HG03025 (cell line): ENCODE measurements at regions not wholly inside any gene's neighbourhood (a gene's known extent, or its start where the extent isn't known, plus 50 kb on each side); places are given as distances from the start of the nearest gene placed in this dataset.

Source experiments
- ATAC-seq: cut with Tn5 transposase; IDR thresholded peaks from one replicate; pipeline ENCODE4 v1.9.1; 2021; ENCODE audit warnings: mild to moderate bottlenecking, moderate library complexity; ENCODE audit not compliant: unreplicated experiment, low FRiP score

DNA sequence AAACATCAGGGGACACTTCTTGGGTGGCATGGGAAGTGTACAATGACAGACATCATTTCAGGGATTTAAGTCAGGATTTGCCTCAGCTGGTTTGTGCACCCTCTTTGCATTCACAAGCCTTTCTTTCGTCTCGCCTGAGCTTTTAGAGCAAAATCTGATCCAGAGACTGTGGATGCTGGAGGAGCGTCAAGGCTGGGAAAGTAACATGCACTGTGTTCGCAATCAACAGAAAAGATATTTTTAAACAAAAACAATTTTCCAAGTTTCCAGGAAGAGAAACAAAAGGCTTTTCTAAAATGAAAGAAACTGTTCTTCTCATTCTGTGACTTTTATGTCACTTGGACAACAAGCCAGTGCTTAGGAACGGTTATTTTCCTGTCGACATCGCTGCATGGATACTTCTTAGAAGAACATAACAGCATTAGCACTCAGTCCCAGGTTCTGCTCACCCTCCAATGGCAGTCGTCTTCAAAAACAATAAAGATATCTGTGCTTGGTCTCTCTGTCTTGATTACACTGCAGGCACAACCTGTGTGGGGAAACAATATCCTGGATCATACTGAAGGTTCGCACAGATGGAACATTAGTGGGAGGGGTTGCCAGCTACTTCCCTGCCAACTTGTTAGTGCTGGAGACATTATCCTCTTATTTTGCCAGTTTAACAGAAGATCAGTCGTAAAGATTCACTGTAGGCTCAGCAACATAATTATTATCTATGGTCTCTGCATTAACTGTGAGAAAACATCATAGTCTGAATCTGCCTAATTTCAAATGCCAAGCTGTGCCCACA lies 403.3 kb upstream of the ATP2B1 start:
- no peak for ATAC-seq

- ATAC-seq: no peak
Measured at GRCh38 chr12:90106568-90106967, 397.9 kb upstream of the ATP2B1 start.

GRCh38 chr12:90102957-90103652 lies 394.5 kb upstream of the ATP2B1 start:
- ATAC-seq: peak; percentile 74

GRCh38 chr12:90100579-90100978 lies 391.9 kb upstream of the ATP2B1 start:
- no peak for ATAC-seq

DNA sequence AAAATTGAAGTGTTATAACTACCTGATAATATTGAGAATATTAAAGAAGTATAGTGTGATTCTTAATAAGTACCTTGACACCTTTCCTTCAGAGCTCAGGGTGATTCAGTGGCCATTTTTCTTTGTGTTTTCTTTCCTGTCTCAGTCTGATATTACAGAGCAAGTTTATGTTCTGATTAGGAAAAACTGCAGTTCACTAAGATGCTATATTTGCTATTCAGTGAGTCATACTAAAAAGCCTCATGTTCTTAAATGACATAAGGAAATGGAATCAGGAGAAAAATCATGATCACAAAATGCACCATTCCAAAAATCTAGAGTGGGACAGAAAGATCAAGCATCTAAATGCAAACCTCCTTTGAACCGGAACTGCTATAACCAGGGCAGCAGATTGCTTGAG lies 390.6 kb upstream of the ATP2B1 start:
- ATAC-seq: no peak

- no peak for ATAC-seq
Measured at GRCh38 chr12:90098132-90098779, 389.6 kb upstream of the ATP2B1 start.

DNA sequence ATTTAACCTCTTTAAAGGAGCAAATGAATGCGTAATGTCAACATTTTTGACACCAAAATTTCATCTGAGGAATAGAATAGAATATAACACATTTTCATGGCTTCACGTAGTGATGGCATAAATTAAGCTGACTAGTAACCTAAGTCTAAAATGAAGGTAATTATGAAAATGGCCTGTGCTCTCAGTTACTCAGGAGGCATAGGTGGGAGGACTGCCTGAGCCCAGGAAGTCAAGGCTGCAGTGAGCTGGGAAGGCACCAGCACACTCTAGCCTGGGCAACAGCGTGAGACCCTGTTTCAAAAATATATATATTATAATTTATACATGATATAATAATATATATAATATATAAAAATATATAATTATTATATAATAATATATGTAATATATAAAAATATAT lies 383.2 kb upstream of the ATP2B1 start:
- no peak for ATAC-seq

GRCh38 chr12:90090929-90091651 lies 382.5 kb upstream of the ATP2B1 start:
- no peak for ATAC-seq

DNA sequence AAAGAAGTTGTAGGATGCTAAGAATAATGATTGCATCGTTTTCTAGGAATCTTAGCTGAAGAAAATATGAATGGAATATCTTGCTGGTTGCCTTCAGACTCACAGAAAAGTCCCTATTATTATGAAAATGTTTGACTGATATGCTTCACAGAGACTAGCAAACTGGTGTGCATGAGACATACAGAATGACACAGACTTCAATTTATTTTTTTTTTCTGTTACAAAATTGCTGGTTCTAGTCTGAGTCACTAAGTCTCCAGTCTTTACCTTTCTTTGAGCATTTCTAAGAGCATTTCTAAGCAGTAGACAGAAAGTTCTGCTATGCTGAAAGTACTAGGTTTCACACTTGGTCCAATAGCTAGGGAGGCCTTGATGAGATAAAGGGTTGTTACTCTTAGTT lies 377.6 kb upstream of the ATP2B1 start:
- ATAC-seq: no peak

DNA sequence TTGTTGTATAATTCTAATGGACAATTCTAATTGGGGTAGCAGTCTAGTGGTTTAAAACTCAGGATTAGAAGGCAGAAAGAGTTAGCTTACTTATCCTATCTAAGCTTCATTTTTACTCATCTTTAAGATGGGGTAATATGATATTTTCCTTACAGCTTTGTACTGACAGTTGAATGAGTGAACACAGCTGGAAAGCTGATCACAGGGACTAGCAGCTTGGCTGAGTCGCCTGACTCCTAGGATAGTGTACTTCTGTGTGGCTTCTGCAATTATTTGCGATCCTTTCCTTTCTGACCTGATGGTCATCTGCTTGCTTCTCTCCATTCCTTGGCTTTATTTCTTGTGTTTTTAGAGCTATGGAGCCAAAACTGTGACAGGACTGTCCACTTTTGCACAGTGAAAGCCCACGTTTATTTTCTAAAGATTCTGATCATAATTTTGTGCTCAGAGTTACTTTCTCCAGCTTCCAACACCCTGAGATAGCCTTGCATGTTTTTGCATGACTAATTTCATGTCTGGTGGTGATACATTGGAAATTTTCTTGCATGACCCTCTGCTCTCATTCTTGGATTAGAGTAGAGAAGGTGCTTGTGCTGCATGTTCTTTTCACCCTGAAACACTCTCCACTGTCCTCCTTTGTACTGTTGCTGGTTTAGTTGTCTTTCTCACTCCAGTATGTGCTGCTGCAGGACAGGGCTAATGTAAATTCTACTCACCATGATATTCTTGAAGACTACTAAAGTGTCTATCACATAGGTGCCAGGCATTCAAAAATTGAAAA lies 377.0 kb upstream of the ATP2B1 start:
- ATAC-seq: no peak

DNA sequence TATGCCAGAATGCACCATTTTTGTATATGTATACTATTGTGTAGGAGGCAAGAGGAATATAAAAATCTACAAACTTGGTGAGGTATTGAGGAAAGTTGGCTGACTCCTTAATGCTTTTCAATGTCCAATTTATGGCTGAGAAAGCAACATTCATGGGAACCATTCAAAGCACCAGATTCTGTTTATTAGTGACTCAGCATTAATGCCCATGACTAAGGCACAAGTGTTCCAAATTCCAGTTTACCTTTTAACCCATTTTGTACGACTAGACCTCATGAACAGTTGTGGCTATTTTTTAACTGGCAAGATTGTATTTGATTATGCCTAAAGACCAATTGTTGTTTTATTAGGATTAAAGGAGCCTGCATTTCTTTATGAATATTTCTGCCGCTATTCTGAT lies 375.4 kb upstream of the ATP2B1 start:
- ATAC-seq: no peak

GRCh38 chr12:90080616-90081015 lies 372.0 kb upstream of the ATP2B1 start:
- no peak for ATAC-seq

DNA sequence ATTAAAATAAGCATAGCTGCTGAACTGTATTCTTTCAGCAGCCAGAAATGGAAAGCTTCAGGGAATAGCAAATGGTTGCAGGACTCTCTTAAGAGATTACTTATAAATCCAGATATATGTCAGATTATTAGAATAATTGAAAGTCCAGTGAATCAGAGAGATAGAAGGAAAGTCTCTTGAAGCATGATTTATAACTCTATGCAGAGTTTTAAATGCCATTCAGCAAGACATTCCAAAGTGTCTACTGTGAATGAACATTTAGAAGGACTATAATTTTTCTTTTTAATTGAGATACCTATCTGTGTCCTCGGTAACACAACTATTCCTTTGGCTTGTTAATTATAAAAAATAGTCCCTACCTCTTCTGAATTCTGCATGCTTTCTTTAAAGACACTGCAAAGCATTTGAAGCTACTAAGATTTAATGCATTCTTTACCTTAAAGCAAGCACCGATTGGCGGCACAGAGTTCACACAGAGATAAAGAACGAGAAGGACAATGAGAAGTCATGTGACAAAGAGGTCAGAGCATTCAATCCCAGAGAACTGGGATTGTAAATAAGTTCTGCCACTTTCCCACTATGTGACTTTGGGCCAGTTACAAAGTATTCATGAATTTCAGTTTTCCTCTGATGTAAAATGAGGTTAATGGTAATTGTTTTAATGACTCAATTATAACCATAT lies 371.0 kb upstream of the ATP2B1 start:
- no peak for ATAC-seq

- ATAC-seq: no peak
Measured at GRCh38 chr12:90078344-90078743, 369.7 kb upstream of the ATP2B1 start.

GRCh38 chr12:90077756-90078155 lies 369.1 kb upstream of the ATP2B1 start:
- ATAC-seq: no peak

- no peak for ATAC-seq
Measured at GRCh38 chr12:90076851-90077319, 368.2 kb upstream of the ATP2B1 start.

- ATAC-seq: no peak
Measured at GRCh38 chr12:90075685-90076084, 367.0 kb upstream of the ATP2B1 start.

DNA sequence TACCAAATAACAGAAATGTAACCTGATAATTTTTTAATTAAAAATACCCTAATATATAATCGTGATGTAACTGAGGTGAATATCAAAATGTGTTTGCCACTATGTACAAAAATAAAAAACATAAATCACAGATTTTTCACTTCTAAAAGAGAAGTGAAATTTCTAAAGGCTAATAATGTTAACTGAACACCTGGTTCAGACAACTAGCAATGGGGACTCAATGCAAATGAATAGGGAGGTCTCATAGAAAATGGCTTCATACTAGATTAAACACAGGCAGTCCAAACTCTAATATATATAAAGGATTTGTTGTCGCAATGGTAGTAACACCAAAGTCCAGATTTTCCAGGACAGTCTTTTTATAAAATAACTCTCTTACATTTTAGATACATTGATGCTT lies 365.4 kb upstream of the ATP2B1 start:
- ATAC-seq: peak; percentile 72

DNA sequence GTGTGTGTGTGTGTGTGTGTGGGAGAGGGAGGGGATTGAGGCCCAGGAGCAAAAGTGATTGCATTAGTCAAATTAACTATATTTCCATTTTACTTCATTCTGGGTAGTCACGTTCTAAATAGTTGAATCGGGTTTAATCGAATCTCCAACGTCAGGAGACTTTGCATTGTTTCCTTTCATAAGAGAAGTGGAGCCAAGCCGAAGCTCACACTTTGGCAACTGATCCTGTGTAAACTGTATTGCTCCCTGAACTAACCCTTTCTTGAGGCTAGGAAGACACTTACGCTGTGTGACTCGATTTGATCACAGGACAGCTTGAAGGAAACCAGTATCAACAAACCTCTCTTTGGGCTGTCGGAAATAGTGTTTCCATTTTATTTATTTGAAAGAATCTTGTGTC lies 363.4 kb upstream of the ATP2B1 start:
- ATAC-seq: no peak

- no peak for ATAC-seq
Measured at GRCh38 chr12:90069711-90070110, 361.1 kb upstream of the ATP2B1 start.
